Right lobe of liver (tissue), 6 donors: ENCODE measurements at regions not wholly inside any gene's neighbourhood (a gene's known extent, or its start where the extent isn't known, plus 50 kb on each side); places are given as distances from the start of the nearest gene placed in this dataset.

Experiments used
- ATAC-seq, 4 donors: fragments of 200-7000 bp; cut with Tn5 transposase; one replicate each; pipeline ENCODE4 v1.9.1; 2020; ENCODE audit warnings: mild to moderate bottlenecking in 4 of 4, moderate library complexity in 4 of 4
- DNase-seq, 3 donors: peaks; one replicate each; pipeline ENCODE4 v3.0.0-alpha.2; 2020
- H3K27ac ChIP-seq, 3 donors: fragments of 200-600 bp; one replicate each; pipeline ENCODE4 v1.8.0; 2022
- H3K27me3 ChIP-seq, 2 donors: fragments of 200-600 bp; one replicate each; pipeline ENCODE4 v1.8.0; 2022
- H3K36me3 ChIP-seq, 4 donors: fragments of 200-600 bp; sonication (generic) in 1 of 4; one replicate each; pipeline versions ENCODE4 v1.5.1 to v1.8.0; 2017 to 2022; ENCODE audit warnings: control low read depth in 1 of 4
- H3K4me1 ChIP-seq, 4 donors: fragments of 200-600 bp; sonication (generic) in 1 of 4; one replicate each; pipeline versions ENCODE4 v1.5.1 to v1.8.0; 2017 to 2022; ENCODE audit warnings: control low read depth in 1 of 4
- H3K4me3 ChIP-seq, 3 donors: fragments of 200-600 bp; one replicate each; pipeline ENCODE4 v1.8.0; 2022
- H3K9me3 ChIP-seq, 4 donors: fragments of 200-600 bp; sonication (generic) in 1 of 4; one replicate each; pipeline versions ENCODE4 v1.5.1 to v1.8.0; 2017 to 2022; ENCODE audit warnings: control low read depth in 1 of 4
- CTCF ChIP-seq, 4 donors: fragments of 200-600 bp in 3 of 4; fragments of 450-650 bp in 1 of 4; IDR thresholded peaks; one replicate each; pipeline versions ENCODE4 v1.5.1 to v1.8.0; 2016 to 2022; ENCODE audit warnings: antibody characterized with exemption in 4 of 4, mild to moderate bottlenecking in 2 of 4
- POLR2A ChIP-seq: fragments of 450-650 bp; IDR thresholded peaks from one replicate; pipeline ENCODE4 v1.6.1; 2017; ENCODE audit warnings: antibody characterized with exemption, mild to moderate bottlenecking
- WGBS: methylation state at CpG from one replicate; pipeline ENCODE4 v1.1.6; 2018; ENCODE audit warnings: low coverage, low lambda C conversion rate; ENCODE audit not compliant: insufficient coverage; ENCODE audit errors: missing lambda C conversion rate; 5-methylcytosine and 5-hydroxymethylcytosine counted together
- intact Hi-C, 2 donors: fragments of 100-400 bp; cut with DNase I; formaldehyde crosslinking; loops; one replicate each; pipeline versions ENCODE4 v1.11.2 to v1.14.1; 2022
- donor health status: DM: no; HTN: yes; CAD: no.
- donor health status: DM: no; HTN: no; CAD: no.
- donor health status: DM: no; HTN: no; CAD: no.
- donor health status: DM: no; HTN: yes; CAD: no.
- donor health status: DM: no; HTN: yes; CAD: no.

GRCh38 chr9:105841562-105841961 lies 147.2 kb downstream of the TMEM38B start:
- no peak for DNase-seq

GRCh38 chr9:105842023-105842644 lies 147.8 kb downstream of the TMEM38B start:
- peak in 3 of 4 donors; percentile 48 to 70 (median 53) for ATAC-seq
- no peak for DNase-seq
- no peaks in the 10 kb centered on the region for H3K36me3 ChIP-seq
- no peaks in the 10 kb centered on the region for H3K9me3 ChIP-seq
- H3K4me1 ChIP-seq, result no peaks in the 10 kb centered on the region
- H3K27ac ChIP-seq, result no peak overlapping the region
- H3K27me3 ChIP-seq, result no peaks in the 10 kb centered on the region
- no peak for TF ChIP-seq POLR2A
- peak; percentile 70 to 92 (median 84) for TF ChIP-seq CTCF (IDR thresholded peaks at IDR 0.05)
- no peak overlapping the region for H3K4me3 ChIP-seq
- intact Hi-C loops, result no loop called here
- 47% methylated on average over 4 of the region's 4 CpGs for WGBS

More at GRCh38 chr9:105841562-105841961, 147.2 kb downstream of the TMEM38B start:
- Histone ChIP-seq H3K9me3 (no peaks in the 10 kb centered on the region), H3K36me3 (no peaks in the 10 kb centered on the region), H3K4me1 (no peaks in the 10 kb centered on the region), H3K27ac (no peak overlapping the region), H3K27me3 (no peaks in the 10 kb centered on the region), H3K4me3 (no peak overlapping the region)
- no peak for ATAC-seq
- TF ChIP-seq CTCF (IDR thresholded peaks at IDR 0.05) (no peak), POLR2A (no peak)
- intact Hi-C loops, result no loop called here
- WGBS, result 44% methylated on average over 1 of the region's 1 CpG

GRCh38 chr9:105846825-105847224 lies 152.5 kb downstream of the TMEM38B start:
- H3K27ac ChIP-seq, result no peak overlapping the region
- H3K9me3 ChIP-seq, result no peaks in the 10 kb centered on the region
- DNase-seq, result no peak
- no peaks in the 10 kb centered on the region for H3K27me3 ChIP-seq
- ATAC-seq, result no peak
- intact Hi-C loops, result no loop called here
- no peaks in the 10 kb centered on the region for H3K4me1 ChIP-seq
- 82% methylated on average over 1 of the region's 1 CpG for WGBS
- TF ChIP-seq CTCF (IDR thresholded peaks at IDR 0.05) (no peak), POLR2A (no peak)
- no peaks in the 10 kb centered on the region for H3K36me3 ChIP-seq
- H3K4me3 ChIP-seq, result no peak overlapping the region

GRCh38 chr9:105850852-105851500 lies 156.6 kb downstream of the TMEM38B start:
- no peaks in the 10 kb centered on the region for H3K4me1 ChIP-seq
- TF ChIP-seq CTCF (IDR thresholded peaks at IDR 0.05) (no peak), POLR2A (no peak)
- no peaks in the 10 kb centered on the region for H3K27me3 ChIP-seq
- intact Hi-C loops, result no loop called here
- H3K36me3 ChIP-seq, result no peaks in the 10 kb centered on the region
- no peak overlapping the region for H3K27ac ChIP-seq
- H3K4me3 ChIP-seq, result no peak overlapping the region
- WGBS, result 74% methylated on average over 4 of the region's 4 CpGs
- H3K9me3 ChIP-seq, result no peaks in the 10 kb centered on the region
- no peak for DNase-seq
- no peak for ATAC-seq
